ENCODE measurements at regions not wholly inside any gene's neighbourhood (a gene's known extent, or its start where the extent isn't known, plus 50 kb on each side); places are given as distances from the start of the nearest gene placed in this dataset.

DNA sequence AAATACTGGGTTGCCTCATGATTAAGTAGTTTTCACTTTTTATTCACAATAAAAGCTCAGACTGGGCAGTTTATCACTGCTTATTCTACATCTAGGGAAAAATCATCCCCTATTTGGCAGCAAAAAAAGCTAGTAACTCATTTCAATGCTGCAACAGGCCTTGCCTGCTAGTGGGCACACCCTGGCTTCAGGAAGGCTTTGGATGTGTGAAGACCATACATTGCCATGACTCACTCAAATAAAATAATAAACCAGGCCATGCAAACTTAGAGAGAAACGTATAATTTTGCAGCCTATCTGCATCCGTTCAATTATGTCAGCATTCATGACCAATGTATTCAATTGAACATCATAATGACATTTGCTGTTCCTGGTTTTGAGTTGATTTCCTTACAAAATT is 402.9 kb downstream of the PIK3R1 start:
- DNase-seq: no peak

DNA sequence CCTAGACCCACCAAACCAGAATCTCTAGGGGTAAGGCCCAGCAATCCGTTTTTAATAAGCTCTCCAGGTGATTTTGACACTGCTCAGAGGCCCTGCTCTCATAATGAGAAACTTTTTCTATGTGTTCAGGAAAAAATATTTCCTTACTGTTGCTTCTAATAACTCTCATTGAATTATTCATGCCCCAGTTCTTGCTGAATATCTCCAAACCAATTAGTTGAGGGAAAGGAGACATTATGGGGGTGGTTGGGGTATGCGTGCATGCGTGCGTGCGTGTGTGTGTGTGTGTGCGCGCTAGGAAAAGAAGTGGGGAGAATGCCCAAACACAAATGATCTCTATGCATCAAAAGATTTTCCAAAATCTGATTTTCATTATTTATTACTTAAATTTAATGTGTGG is 411.4 kb downstream of the PIK3R1 start:
- DNase-seq: no peak

DNA sequence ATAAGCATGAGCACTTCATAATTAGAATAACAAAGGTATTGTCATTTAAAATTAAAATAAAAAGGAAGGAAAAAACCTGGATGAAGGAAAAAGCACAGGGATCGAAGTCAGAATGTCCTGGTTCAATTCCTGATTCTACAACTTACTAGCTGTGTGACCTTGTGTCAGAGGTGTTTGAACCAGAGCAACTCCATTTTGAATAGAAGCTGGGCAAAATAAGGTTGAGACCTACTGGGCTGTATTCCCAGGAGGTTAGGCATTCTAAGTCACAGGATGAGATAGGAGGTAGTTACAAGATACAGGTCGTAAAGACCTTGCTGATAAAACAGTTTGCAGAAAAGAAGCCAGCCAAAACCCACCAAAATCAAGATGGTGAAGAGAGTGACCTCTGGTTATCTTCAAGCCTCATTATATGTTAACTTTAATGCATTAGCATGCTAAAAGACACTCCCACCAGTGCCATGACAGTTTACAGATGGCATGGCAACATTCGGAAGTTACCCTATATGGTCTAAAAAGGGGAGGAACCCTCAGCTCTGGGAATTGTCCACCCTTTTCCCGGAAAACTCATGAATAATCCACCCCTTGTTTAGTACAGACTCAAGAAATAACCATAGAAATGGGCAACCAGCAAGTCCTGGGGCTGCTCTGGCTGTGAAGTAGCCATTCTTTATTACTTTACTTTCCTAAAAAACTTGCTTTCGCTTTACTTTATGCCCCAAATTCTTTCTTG is 412.7 kb downstream of the PIK3R1 start:
- no peak for DNase-seq

DNA sequence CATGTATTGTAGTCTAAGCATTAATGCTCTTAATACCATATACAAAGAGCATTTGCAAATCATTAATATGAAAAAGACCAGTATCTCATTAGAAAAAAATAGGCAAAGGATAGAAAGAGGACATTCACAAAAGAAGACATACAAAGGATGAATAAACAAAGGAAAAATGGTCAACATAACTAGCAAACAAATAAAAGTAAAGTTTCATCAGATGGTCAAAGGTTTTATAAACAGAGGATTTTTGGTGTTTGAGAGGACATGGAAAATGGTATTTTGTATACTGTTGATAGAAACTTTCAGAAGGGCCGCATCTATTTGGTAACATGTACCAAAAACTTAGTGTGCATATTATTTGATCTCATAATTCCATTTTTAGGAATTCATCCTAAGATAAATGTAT is 414.8 kb downstream of the PIK3R1 start:
- DNase-seq: no peak

DNA sequence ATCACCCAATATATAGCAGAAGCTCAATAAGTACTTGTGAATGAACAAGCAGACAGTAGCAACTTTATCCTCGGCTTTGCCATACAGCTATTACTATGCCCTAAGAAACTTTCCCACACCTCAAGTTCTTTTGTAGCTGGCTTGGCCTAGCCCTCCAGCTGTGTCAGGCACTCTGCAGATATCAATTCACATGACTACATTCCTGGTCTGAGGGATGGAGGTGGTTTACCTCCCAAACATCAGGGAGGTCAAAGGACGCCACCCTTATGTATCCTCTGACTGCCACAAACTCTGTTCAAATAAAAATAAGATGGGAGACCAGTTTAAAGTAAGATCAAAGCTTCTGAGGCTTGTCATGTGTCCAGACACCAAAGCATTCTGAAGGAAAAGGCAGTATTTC is 416.3 kb downstream of the PIK3R1 start:
- DNase-seq: no peak

DNA sequence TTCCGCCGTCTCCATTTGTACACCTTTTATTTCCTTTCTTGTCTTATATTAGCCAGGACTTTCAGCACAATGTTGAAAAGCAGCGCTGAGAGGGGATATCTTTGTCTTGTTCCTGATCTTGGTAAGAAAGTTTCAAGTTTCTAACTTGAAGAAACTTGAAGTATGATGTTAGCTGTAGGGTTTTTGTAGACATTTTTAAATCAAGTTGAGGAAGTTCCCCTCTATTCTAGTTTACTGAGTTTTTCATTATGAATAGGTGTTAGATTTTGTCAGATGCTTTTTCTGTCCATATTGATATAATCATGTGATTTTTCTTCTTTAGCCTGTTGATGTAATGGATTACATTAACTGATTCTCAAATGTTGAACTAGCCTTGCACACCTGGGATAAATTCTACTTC is 425.7 kb downstream of the PIK3R1 start:
- no peak for DNase-seq

DNA sequence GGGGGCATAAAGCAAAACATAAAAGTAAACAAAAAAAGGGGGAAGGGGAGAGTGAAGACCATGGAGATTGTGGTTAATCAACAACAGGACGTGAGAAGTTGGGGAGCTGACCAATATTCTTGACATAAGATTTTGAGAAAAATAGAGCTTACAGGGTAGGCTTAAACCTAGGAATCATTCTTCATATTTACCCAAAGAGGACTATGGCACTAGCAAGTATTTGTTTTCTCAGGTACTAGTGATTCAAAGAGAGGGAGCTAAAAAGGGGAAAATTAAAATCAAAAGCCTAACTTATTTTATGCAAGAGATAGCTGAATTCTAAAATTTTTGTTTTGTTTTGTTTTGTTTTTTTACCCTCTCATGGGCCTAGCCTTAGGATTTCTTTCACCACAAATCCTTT is 427.5 kb downstream of the PIK3R1 start:
- DNase-seq: no peak

DNA sequence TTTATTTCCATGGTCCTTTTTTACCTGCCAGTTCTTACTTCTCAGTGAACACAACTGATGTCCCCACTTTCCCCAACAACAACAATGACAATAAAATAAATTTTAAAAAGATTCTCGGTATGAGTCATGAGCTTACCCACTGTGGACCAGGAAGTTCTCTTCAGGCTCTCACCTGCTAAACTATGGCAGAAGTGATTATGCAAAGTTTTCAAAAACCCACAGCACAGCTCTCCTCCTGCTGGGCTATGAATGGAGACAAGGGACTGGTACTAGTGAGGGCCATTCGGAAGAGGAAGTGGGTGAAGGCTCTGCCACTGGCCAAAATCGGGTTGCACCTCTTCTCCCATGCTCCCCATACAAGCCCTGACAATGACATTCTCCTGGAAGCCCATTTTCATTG is 429.4 kb downstream of the PIK3R1 start:
- no peak for DNase-seq

DNA sequence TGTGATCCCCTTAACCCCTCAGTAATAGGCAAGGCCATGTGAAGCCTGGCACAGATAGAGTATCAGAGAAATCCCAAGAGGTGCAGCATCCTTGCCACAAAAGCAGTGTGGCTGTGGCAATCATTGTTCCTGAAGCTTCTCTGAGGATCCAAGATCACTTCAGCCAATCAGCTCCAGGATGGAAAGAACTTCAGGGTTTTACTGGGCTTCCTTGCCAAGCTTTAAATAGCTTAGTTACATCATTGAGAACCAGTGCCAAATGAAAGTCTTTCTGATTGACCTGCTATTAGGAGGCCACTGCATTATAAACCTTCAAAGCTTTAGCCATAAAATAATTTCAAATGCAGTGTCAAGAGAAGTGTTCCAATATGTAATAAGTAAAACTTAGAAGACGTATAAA is 430.6 kb downstream of the PIK3R1 start:
- no peak for DNase-seq

DNA sequence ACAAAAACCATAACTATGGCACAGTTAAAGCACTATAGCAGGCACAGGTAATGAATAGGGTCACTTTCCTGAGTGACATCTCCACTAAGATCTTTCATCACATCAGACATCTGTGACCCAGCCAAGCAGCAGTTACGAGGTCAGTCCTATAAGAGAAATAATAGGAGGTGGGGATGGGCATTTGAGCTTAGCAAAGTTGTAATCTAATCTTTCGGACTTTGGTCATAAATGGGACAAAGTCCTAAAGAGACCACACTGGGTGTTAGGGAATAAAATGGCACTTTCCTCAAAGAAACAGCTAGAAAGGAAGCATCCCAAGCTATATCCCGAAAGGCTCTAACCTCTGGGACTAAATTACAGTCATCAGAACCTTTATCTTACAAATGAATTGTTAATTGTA is 432.2 kb downstream of the PIK3R1 start:
- no peak for DNase-seq

DNA sequence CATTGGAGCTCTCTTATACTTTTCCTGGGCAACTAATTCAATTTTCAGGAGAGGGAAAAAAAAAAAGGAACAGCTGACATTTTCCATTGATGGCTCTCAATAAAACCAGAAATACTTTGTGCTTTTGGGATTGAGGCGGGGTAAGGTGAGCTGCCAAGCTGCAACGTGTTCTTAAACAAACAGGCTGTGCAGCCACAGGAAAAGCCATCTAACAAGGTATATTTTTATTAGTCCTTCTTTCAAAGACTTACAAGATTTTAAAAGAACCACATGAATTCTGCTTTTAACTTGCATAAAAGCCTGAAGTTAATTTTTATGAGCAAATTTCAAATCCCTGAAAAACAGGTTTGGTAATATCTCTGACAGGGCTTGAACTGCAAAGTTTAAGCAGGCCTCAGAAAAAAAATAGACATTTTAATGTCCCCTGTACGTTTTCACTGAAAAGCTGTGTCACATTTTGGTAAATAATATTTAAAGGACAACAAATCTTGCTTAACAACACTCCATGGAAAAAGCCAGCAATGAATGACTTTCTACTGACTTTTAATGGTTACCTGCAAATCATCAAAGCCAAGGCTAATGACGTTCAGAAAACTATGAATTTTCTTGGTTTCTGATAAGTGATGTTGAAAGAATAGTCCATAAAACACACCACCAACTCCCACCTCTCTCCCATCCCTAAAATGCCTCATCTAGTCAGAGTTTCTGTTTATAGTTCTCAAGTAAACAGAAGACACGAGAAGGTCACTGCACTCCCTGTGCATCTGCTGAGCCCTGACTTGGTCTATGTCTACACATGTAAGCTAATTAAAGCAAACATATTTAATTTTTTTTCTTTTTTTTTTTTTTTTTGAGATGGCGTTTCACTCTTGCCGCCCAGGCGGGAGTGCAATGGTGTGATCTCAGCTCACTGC is 433.6 kb downstream of the PIK3R1 start:
- DNase-seq: no peak

DNA sequence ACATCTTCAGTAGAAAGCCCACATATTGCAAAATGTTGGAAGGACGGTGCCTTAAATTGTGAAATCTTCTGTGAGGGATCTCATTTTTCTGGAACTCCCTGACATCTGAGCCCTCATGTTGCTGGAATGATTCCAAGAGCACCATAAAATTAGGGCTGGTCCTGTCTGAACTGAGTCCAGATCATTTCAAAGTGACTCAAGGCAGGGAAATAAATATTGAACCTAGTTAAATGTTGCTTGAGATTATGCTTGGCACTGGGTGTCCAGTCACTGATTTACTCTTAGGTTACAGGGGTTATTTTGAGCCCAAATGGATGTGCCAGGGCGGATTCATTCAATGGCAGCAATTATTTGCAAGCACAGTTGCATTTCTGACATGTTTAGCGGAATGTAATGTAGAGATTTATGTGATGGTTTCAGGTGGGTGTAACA is 437.0 kb downstream of the PIK3R1 start:
- no peak for DNase-seq

DNA sequence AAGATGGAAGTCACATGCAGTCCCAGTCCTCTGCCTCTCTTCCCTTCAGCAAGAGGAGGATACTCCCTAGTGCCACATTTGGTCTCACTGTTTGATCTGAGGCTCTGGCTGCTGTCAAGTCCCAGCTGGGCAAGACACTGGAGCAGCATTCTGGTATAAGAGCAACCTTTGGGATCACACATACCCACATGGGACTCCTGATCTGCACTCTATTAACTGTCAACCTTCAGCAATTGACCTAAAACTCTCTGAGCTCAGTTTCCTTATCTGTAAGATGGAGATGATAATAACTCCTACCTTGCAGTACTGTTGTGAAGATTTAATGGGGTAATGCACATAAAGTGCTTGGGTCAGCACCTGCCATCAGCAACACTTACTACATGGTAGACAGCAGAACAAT is 437.9 kb downstream of the PIK3R1 start:
- no peak for DNase-seq

DNA sequence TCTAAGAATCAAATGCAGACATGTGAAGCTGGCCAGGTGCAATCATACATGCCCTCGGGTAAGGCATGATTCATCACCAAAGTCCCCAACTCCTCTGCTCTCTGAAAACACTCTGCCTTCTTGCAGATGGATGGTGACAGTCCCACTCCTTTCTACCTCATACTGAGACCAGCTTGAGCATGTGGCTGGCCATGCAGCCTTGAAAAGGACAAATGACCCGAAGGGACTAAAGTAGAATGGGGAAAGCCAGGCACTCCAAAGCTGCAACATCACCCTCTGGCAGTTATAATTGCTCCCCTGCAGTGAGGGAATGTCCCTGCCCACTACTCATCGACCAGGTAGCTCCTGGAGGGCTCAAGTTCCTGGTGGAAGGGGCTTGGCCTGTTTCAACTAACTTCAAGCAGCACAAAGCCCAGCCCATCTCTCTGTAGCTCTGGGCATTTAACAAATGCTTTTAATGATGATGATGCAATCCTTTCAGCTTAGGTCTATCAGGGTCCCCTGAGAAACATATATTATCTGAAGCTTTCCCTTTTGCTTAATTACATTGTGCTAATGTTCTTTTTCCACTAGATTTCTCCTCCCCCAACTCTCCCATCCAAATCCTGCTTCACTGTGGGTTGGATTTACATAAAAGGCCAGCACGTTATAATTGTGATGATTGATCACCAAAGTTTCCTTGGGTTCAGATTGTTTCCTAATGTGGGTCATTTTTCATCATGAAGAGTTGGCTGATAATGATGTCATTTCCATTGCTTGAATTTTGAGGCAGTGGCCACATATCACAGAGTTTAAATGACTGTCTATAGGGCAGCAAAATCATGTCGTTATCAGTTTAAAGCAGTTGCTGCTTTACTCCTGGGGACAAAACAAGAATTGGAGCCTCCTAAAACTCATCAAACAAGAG is 436.5 kb upstream of the SLC30A5 start:
- no peak for DNase-seq

DNA sequence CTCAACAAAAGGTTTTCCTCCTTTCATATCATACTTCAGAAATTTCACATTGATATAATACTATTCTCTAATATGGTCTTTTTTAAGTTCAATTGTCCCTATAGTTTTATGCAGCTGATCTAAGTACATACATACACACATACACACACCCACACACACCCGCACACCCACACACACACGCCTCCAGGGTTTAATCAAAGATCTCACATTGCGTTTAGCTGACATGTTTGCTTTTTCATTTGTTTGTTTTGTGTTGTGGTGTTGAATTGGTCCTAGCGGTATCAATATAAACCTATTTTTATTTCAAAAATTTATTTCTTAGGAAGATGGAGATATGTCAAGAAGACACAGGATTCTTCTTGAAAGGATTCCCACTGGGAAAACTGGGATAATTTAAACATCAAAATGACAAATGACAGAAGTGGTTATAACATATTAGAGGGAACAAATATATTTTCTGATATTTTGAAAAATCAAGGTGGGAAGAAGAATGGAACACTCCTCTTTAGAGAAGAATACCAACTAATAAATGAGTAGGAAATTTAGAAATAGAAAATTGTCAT is 434.9 kb upstream of the SLC30A5 start:
- DNase-seq: no peak

DNA sequence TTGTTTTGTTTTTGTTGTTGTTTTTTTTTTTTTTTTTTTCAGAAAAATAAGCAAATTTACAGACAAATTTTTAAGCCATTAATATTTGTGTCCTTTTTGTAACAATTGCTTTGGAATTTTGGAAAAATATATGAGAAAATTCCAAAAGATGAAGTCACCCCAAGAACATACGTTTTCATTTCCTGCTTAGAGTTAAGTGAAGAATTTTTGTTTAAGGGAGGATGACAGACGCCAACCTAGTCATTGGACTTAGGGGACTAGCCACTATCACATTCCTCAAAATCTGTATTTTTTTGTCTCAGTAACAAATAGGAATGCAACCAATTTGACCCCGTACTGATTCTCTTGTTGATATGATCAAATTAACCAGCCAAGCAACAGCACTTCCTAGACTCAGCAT is 433.9 kb upstream of the SLC30A5 start:
- DNase-seq: no peak

DNA sequence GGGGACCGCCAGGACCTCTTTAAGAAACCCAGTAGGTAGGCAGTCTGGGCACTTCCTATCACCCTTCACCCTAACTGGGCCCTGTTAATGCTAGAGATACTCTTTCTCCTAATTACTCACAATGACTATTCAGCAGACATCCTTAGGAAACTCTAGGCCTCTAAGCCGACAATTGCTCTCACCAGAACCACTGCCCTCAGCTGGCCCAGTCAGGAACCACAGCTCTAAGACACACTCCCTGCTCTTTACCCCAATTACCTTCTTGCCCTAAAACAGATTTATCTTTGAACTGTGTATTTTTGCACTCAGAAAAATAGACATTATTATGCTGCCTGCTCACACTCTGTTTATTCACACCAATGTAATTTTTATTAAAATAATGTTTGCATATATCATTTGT is 432.6 kb upstream of the SLC30A5 start:
- DNase-seq: no peak

DNA sequence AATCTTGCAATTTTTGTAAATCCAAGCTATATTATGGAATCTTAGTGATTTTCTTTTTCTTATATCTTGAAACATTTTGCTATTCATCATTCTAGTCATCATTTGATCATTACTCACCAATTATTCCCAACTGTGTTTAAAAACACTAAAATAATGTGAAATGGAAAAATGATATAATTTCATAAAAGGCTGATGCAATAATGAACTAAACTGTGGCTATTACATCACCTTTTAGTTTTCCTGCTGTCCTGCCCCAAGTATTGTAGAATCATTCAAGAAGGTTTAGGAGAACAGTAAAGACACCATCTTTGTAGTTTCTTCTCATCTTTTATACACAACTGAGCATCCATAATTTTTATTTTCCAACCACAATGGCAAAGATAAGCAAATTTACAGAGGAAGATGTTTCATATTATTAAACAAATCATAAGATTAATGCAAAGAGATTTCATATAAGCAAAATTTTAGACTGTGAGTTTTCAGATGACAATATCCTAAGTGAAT is 431.0 kb upstream of the SLC30A5 start:
- no peak for DNase-seq

DNA sequence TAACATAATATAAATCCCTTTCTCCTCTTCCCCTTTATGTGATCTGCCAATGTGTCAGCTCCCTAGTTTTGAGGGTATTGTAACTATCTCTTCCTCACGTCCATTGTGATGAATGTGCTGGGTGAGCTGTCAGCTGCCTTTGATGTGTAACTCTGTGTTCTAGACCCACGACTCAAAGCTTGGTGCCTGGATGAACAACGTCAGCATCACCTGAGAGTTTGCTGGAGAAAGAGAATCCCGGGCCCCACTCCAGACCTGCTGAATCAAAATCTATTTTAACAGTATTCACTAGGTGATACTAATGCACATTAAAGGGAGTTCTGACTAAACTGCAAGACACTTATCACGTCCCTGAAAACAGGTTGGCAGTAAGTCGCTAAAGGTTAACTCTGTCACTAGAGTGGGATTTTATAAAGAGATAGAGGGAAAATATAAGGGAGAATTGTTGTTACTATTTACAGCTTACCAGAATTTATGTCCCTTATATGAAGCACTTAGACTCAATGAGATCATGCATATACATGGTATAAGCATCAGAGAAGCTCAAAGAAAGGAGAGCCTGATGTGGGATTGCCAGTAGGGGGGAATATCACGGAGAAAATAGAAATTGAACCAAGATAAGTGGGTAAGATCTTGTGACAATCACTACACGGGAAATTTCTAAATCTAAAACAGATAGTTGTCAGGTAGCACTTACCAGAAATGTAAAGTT is 423.8 kb upstream of the SLC30A5 start:
- DNase-seq: no peak

DNA sequence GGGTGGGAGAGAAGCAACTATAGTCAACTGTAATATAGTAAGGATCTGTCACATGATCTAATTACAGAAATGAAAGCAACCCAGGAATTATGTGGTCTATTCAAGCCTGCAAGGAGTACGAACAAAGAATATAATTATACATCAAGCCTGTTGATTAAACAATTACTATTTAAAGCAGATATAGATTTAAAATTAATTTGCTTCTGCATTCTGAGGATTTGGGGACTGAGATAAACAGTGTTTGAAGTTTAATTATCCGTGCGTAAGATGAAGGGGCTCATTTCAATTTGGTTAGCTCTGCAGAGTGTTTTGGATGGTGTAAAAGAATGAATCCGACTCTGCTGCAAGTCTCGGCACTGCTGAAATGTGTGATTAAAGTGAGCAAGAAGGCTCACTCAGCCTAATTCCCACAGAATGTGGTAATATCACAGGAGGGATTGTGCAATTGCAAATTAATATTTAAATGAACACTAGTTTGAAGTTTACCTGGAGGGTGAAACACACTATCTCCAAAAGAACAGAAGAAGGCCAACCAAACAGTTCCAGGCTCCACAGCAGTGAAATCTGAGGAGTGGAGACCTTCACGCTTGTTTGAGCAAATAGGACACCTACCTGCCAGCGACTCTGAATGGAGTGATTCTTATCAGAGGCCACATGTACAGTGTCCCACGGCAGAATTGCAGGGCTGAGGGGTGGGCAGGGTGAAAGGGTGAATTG is 420.6 kb upstream of the SLC30A5 start:
- no peak for DNase-seq

DNA sequence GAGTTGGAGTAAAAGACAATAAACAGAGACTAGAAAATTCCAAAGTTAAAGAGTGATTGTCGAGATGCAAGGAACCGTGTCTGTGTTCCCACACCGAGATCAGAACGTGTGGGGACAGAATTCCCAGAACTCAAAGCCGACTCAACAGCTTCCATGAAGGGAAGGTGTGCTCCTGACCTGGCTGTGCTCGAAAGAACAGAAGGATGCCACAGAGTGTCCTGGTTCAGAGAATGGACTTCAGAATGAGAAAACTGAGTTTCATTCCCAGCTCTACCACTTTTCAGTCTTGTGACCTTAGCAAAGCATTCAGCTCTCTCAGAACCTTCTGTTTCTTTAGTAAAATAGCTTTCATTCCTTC is 420.0 kb upstream of the SLC30A5 start:
- DNase-seq: no peak

All from activated naive CD4-positive, alpha-beta T cell (primary cell).